NCI-H748 treated with DMSO at 0.1 percent for 48 hours (cell line): ENCODE measurements at regions not wholly inside any gene's neighbourhood (a gene's known extent, or its start where the extent isn't known, plus 50 kb on each side); places are given as distances from the start of the nearest gene placed in this dataset.

ENCODE experiments used
- DNase-seq: peaks from one replicate; lab custom pipeline; 2025; lab: John Stamatoyannopoulos, UW

DNA sequence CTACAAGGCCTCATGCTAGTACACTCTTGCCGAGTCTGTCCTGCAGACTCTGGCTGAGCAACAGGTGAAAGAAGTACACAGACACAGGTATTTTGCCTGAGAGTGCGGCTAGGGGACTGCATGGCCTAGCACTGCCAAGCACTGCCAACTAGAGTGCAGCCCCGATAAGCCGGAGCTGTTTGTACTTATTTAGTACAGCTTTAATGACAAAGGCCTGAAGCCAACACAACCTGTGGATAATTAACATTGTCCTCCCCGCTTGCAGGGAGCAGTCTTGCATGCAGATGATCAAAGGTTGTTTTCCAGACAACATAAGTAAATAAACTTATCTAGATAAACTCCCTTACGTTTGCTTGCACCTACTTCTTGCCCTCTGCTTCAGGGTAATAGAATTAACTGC lies 63.7 kb upstream of the MMADHC start:
- no peak for DNase-seq

DNA sequence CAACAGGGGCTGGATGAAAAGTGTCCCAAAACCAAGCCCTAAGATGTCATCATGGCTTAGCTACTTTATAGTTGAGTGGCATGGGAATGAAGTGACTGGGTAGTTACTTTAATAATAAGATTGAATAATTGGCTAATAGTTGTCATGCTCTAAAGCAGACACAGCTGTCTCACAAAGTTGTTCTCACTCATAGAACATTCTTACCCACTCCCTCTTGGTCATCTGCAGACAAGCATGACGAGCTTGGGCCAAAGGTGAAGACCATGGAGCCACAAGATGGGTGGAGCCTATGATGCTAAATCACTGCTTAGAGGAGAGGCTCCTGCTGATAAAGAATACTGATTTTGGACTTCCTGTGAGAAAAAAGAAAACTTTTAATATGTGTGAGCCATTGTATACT lies 62.4 kb upstream of the MMADHC start:
- DNase-seq: no peak

DNA sequence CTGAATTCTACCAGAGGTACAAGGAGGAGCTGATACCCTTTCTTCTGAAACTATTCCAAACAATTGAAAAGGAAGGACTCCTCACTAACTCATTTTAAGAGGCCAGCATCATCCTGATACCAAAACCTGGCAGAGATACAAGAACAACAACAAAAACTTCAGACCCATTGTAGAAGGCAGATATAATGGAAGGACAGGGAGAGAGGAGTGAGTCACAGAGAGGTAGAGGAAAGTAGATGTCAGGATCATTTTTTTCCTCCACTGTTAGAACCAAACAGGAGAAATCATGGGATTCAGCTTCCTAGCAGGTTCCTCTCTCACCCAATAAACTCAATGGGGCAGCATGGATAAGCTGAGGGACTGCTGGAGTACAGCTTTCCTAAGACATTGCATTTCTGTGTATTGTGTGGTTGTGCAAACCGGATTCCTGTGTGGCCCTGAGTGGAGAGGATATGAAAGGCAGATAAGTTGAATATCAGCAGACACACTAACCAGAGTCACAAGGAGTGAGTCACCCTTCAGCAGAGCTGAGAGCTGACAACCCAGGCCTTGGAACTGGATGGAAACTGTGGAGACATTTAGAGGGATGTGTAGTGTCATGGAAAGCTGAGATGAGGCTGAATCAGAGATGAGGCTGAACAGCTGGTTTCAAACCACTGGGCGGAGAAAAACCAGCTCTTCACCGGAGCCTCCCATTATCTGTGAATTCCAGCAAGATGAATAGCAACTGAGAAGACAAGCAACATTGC lies 60.9 kb upstream of the MMADHC start:
- DNase-seq: no peak

DNA sequence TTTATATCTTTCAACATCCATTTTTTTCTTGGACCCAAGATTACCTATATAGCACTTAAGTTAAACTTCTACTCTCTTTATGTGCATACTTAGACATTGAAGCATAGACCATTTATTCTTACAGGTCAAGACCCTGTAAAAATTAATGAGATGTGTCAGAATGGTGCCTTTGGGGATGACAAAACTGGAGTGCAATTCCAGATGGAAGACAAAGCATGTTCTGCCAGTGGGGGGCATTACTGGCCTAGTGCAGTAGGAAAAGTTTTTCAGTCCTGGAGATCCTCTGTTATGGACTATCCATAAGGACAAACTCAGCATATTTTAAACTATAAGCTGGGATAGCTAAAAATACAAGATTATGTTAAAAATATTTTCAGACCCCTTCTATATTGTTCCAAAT lies 57.8 kb upstream of the MMADHC start:
- DNase-seq: no peak
